ENCODE measurements at regions not wholly inside any gene's neighbourhood (a gene's known extent, or its start where the extent isn't known, plus 50 kb on each side); places are given as distances from the start of the nearest gene placed in this dataset.
A peak's percentile ranks its signal among the peaks of the same experiment; 100 is the strongest.
"Not testable (repeated sequence)": the region's sequence is repeated elsewhere in the genome, so short reads cannot be mapped to it uniquely, and the experiment has no call there.

GRCh38 chr15:30030345-30030744, 52.4 kb upstream of the GOLGA8J start:
- DNase-seq: no peak

DNA sequence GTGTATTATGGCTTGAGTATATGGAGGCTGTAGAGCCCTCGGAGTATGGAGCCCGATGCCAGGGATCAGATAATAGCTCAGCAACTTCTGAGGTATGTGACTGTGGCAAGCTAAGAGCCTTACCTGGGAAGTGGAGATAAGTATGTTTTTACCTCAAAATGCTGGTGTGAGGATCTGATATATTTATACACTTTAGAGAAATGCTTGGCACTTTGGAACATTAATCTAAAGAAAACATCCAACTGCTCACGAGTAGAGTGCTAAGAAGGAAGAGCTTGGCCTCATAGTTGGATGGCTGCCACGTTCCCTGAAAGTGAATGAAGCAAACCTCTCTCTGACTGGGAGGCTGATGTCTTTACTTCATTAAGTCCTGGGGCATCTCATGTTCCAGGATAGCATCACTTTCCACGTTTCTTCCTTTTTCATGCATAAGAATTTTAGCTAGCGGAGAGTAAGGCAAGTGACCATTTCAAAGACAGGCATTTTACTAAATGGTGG, 58.9 kb upstream of the GOLGA8J start:
- DNase-seq: peak; percentile 29

DNA sequence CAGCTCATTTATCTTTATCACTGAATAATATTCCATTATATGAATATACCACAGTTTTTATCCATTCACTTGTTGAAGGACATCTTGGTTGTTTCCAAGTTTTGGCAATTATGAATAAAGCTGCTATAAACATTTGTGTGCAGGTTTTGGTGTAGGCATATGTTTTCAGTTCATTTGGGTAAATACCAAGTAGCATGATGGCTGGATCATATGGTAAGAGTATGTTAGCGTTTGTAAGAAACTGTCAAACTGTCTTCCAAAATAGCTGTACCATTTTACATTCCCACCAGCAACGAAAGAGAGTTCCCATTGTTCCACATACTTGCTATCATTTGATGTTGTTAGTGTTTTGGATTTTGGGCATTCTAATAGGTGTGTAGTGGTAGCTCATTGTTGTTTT, 72.0 kb upstream of the GOLGA8J start:
- DNase-seq: no peak

DNA sequence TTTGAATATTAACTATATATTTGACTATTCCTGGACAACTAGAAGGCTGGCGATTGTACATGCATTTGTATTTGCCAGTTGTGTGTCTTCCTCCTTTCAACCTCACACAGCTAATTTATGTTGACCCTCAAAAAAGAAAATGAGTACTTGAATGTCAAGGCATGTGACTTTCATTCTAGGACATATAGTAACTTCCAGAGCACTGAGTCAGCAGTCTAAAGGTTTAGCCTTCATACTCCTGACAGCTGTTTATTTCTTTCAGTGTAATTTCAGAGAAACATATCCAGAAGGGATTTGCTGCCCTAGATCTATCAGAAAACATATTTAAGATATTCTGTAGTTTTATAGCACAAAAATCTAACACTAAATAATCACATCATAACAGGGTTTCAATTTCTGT, 74.6 kb upstream of the GOLGA8J start:
- DNase-seq: no peak

- no peak for DNase-seq
Observed at GRCh38 chr15:30001602-30002001, 81.2 kb upstream of the GOLGA8J start.

DNA sequence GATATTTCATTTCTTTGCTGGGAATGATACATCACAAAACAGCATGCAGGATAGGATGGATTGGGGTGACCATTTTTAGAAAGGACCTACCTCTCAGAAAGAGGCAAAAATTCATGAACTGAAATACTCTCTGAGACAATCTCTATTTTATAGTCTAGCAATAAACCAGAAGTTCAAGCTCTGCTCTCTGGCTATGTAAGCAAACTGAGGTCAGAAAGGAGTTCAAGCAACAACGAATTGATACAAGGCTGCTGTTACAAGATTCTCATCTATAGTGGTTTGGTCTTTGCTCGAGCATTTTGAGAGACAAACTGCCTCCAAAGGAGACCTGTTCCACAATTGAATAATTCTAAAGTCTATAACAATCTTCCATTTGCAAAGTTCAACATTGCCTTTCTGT, 84.7 kb upstream of the GOLGA8J start:
- DNase-seq: no peak

- no peak for DNase-seq
Observed at GRCh38 chr15:29997499-29997898, 85.3 kb upstream of the GOLGA8J start.

DNA sequence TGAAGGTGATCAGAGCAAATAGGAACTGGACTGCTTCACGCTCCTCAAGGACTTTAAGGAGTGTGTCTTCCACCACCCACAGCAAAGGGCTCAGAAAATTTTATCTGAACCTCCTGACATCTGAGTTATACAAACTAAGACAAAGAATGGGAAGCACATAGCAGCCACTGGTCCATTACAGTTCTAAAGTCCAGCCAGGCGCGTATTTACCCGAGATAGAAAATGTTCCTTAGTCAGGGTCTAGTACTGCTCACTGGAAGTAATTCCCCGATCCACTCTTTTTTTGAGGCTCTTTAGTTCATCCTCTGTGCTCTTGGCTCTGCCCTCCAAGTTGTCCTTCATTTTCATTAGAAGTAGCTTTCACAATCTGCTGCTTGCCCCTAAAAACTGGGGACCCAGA, 88.5 kb upstream of the GOLGA8J start:
- DNase-seq: no peak

- DNase-seq: no peak
Observed at GRCh38 chr15:29990954-29991353, 91.8 kb upstream of the GOLGA8J start.

DNA sequence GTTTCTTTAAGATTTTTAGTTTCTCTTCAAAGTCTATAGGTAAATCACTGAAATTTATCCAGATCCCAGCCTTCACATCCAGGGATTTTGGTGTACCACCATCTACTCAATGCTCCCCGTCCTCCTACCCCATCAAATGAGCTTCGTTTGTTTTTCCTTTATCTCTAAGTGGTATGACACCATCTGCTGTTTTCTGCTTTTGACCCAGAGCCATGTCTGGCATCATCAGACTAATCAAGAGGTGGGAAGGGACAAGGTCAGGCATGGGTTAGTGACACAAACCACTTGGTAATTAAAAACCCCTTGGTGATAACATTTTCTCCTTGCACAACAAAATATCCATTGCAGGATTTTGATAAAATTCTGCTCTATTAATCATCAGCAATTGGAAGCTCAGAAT, 92.7 kb upstream of the GOLGA8J start:
- DNase-seq: no peak

DNA sequence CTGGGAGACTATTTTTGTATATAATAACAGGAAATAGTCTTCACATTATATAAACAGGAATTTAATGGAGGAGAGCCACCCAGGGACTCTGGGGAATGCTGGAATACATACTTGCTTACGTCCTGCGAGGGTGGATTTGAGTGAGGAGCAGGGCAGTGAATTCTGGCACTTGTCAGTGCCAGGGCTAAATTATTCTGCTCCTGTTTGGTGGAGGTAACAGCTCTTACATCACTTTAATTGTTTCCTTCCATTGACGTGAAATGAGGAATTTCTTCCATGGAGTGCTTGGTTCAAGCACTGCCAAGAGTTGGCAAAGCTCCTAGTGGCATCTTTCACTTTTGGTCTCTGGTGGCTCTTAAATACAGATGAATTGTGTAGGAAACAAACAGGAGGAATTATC, 94.1 kb upstream of the GOLGA8J start:
- no peak for DNase-seq

DNA sequence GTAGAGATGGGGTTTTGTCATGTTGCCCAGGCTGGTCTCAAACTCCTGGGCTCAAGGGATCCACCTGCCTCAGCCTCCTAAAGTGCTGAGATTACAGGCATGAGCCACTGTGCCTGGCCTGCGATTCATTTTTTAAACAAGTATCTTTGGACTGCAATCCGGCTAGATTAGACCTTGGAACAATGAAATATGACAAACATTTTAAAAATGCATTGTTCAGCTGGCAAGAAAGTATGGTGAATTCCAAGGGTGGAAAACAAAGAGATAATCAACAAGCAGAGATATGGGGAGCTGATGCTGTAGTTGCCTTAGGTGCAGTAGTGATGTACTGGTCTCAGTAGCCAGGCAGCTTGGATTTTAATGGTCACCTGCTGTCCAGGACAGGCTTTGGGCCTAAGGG, 95.8 kb upstream of the GOLGA8J start:
- DNase-seq: no peak

- no peak for DNase-seq
Observed at GRCh38 chr15:29978411-29979382, 104.1 kb upstream of the GOLGA8J start.

- not testable (repeated sequence) for DNase-seq
Observed at GRCh38 chr15:29974056-29974455, 108.7 kb upstream of the GOLGA8J start.

- DNase-seq: no peak
Observed at GRCh38 chr15:29972051-29972450, 110.7 kb upstream of the GOLGA8J start.

- DNase-seq: no peak
Observed at GRCh38 chr15:29970402-29970695, 112.4 kb upstream of the GOLGA8J start.

- no peak for DNase-seq
Observed at GRCh38 chr15:29969562-29970401, 113.0 kb upstream of the GOLGA8J start.

DNA sequence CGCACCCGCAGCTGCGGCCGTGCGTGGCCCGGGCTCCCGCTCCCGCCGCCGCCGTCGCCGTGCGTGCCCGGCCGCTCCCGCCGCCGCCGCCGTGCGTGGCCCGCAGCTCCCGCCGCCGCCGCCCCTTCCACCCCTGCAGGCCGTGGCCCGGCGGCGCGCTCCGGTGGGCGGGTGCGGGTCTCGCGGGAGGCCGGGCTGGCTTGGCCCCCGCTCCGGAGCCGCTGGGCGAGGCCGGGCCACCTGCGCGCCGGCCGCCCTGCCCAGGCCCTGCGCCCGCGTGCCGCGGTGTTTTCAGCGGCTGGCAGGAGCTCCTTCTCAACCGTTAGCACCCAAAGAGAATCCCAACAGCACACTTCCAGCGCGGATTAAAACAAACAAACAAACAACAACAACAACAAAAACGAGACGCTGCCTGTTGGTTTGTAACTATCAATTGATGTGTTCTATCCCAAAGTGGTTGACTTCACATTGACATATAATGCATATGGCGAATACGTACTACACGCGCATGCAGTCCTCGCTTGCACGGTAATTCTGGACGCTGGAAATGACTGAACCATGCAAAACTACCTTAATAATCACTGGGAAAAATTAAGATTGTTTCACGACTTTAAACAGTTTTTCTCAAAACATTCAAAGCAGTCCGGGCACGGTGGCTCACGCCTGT, 113.7 kb upstream of the GOLGA8J start:
- DNase-seq: no peak

DNA sequence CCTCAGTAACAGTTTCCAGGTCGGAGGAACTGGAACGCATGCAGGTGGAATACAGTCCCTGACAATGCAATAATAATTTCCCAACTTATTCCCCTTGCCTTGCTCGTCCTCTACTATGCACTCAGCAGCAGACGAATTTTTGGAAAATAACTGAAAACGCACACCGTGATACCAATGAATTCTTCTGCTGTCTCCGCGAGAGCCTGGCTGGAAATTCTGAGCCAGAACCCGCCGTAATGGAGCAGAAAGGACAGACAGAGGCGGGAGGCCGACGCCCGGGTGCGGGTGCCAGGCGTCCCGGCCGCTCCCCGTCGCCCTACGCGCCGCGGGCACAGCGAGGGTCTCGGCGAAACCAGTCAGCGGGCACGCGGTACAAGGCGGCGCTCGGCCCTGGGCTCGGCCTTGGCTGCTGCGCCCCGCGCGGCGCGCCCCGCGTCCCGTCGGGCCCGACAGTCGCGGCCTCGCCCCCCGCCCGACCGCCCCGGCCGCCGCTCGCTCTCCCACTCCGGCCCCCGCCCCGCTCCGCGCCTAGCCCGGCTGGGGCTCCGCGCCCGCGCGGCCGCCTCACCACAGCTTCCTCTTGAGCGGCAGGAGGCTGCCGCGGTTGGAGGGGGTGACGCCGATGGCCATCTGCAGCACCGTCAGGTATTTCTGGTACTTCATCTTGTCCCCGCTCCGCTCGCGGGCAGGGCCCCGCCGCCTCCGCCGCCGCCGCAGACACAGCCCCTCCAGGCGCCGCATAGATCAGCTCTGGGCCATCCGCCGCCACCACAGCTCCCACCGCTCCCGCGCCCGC, 114.5 kb upstream of the GOLGA8J start:
- DNase-seq: peak; percentile 24

DNA sequence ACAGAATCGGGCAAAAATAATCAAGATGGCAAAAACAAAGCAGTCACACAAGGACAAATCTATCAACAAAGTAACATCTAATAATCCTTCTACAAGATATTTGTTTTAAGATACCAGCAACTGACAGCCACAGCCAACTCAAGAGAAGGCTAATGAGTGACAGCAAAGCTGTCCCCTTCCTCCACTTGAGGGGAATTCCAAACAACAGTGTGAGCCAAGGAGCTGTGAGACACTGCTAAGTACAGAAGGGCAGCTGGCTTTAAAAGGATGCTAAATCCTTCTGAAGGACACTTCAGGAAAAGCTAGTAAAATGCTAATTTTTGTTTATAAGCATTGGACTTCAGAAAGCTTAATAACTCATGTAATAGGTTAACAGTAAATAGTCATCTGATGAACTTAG, 120.3 kb upstream of the GOLGA8J start:
- no peak for DNase-seq

DNA sequence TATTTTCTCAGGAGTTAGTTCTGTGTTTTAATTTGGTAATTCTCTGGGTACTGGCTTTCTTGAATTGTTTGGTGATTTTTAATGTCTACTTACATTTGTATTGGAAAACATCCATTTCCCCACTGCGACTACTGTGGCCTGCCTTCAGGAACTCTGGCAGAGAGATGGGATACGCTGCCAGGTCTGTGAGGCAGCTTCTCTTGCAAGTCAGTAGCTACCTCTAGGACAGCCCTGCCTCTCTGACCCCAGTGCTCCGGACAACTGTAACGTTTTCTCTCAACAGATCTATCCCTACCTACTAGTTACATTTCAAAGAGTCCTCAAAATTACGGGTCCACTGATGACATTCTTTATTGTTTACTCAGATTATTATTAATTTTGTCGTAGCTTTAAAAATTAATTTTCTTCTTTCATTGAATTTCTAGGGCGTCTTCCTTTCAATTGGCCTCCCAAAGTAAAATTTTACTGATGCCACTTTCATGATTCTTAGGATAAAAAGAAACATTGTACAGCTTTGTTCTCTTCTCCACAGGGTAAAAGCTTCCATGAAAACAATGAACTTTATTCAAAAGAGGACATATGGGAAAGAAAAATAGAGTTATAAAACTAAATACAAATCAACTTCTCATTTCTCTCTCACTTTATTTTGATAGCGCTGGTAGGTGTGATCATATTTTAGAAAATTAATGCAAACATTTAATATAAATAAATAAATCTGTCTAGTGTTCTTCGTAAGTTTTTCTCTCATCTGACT, 123.2 kb upstream of the GOLGA8J start:
- no peak for DNase-seq

GRCh38 chr15:29952225-29952624, 130.0 kb upstream of the TJP1 start:
- DNase-seq: no peak
